PC-9 (cell line): ENCODE measurements at regions not wholly inside any gene's neighbourhood (a gene's known extent, or its start where the extent isn't known, plus 50 kb on each side); places are given as distances from the start of the nearest gene placed in this dataset.

Experiments used
- BruUV-seq: library from RNA; stranded (reverse); fragments of 400-500 nt; replicated peaks from 2 replicates; lab custom pipeline; 2021; lab: Mats Ljungman, UMichigan
- CTCF ChIA-PET: fragments of 300-600 bp; sonication (Branson Sonifier 250); formaldehyde crosslinking; loops from one replicate; lab custom pipeline; 2022; ENCODE audit warnings: antibody characterized with exemption; lab: Charles Lee
- POLR2A ChIA-PET: fragments of 300-600 bp; sonication (Branson Sonifier 250); formaldehyde crosslinking; loops from one replicate; lab custom pipeline; 2022; ENCODE audit warnings: antibody characterized with exemption; ENCODE audit not compliant: unreplicated experiment; lab: Charles Lee
- DNase-seq, 2 experiments: peaks; one replicate each; pipeline versions ENCODE4 v3.0.0 to v3.0.0-alpha.2; 2015 to 2022; ENCODE audit warnings: mixed read lengths in 1 of 2
- H2AFZ ChIP-seq: fragments of 200-600 bp; sonication (generic); 2 replicates; pipeline ENCODE4 v1.8.1; 2017; ENCODE audit warnings: antibody characterized with exemption
- H3F3A ChIP-seq: fragments of 200-600 bp; sonication (generic); 2 replicates; pipeline ENCODE4 v1.8.1; 2017; ENCODE audit warnings: antibody characterized with exemption, mild to moderate bottlenecking, low read depth; ENCODE audit not compliant: insufficient read depth
- H3K27ac ChIP-seq: fragments of 200-600 bp; sonication (generic); 2 replicates; pipeline ENCODE4 v1.6.1; 2016; ENCODE audit warnings: mixed run types
- H3K27me3 ChIP-seq: fragments of 200-600 bp; sonication (generic); 2 replicates; pipeline ENCODE4 v1.6.1; 2016; ENCODE audit warnings: low read depth, mixed run types; ENCODE audit not compliant: insufficient read depth
- H3K36me3 ChIP-seq: fragments of 200-600 bp; sonication (generic); 2 replicates; pipeline ENCODE4 v1.6.1; 2016; ENCODE audit warnings: low read depth, mixed run types
- H3K4me1 ChIP-seq: fragments of 200-600 bp; sonication (generic); replicated peaks from 2 replicates; pipeline ENCODE4 v1.6.1; 2016; ENCODE audit warnings: mixed run types; ENCODE audit not compliant: insufficient read depth
- H3K4me2 ChIP-seq: fragments of 200-600 bp; sonication (generic); 2 replicates; pipeline ENCODE4 v1.6.1; 2017; ENCODE audit warnings: mixed run types
- H3K4me3 ChIP-seq: fragments of 200-600 bp; sonication (generic); 2 replicates; pipeline ENCODE4 v1.6.1; 2016; ENCODE audit warnings: mixed run types
- H3K79me2 ChIP-seq: fragments of 200-600 bp; sonication (generic); 2 replicates; pipeline ENCODE4 v1.6.1; 2017; ENCODE audit warnings: low read depth, mixed run types
- H3K9me2 ChIP-seq: fragments of 200-600 bp; sonication (generic); 2 replicates; pipeline ENCODE4 v1.8.1; 2017; ENCODE audit warnings: mild to moderate bottlenecking; ENCODE audit not compliant: insufficient read depth
- H3K9me3 ChIP-seq: fragments of 200-600 bp; sonication (generic); 2 replicates; pipeline ENCODE4 v1.8.1; 2016; ENCODE audit warnings: low read depth; ENCODE audit not compliant: insufficient read depth
- H4K20me1 ChIP-seq: fragments of 200-600 bp; sonication (generic); 2 replicates; pipeline ENCODE4 v1.8.1; 2017; ENCODE audit not compliant: insufficient read depth
- CTCF ChIP-seq: fragments of 200-600 bp; sonication (generic); conservative IDR thresholded peaks from 2 replicates; pipeline ENCODE4 v1.6.1; 2017; ENCODE audit warnings: mixed run types, antibody characterized with exemption, mild to moderate bottlenecking, moderate library complexity
- EZH2 ChIP-seq: fragments of 200-600 bp; sonication (generic); IDR thresholded peaks from 2 replicates; pipeline ENCODE4 v1.8.0; 2017; ENCODE audit warnings: antibody characterized with exemption, low read depth
- intact Hi-C: fragments of 100-400 bp; cut with micrococcal nuclease; formaldehyde crosslinking; loops from one replicate; pipeline ENCODE4 v1.10.0; 2022; ENCODE audit not compliant: unreplicated experiment

DNA sequence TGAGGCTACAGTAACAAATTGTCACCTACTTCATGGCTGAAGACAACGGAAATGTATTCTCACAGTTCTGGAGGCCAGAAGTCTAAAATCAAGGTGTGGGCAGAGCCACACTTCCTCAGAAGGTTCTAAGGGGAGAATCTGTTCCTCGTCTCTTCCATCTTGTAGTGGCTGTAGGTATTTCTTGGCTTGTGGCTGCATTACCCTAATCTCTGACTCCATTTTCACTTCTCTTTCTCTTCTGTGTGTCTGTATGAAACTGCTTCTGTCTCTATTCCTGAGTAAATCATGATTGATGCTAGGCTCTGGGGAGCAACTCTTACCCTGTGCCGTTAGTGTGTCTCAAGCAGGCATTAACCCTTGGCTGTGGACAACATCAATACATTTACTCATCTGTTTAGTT, 164.7 kb downstream of the SQOR start:
- Histone ChIP-seq H3K27ac (no peak overlapping the region), H3K4me2 (no peak overlapping the region), H3K79me2 (no peaks in the 10 kb centered on the region), H3K9me2 (no peaks in the 10 kb centered on the region), H4K20me1 (no peaks in the 10 kb centered on the region), H3K4me1 (no peaks in the 10 kb centered on the region), H3K9me3 (no peaks in the 10 kb centered on the region), H3K27me3 (no peaks in the 10 kb centered on the region), H3K4me3 (no peak overlapping the region), H3K36me3 (no peaks in the 10 kb centered on the region), H3F3A (no peaks in the 10 kb centered on the region), H2AFZ (no peak overlapping the region)
- CTCF ChIA-PET, result no interaction called here
- TF ChIP-seq EZH2, result no peak
- TF ChIP-seq CTCF, result no peak
- no TSS peak for BruUV-seq
- no peak for DNase-seq
- POLR2A ChIA-PET, result no interaction called here
- intact Hi-C loops, result loop anchor here (5.0 to 10.0 kb wide), 3 partner anchors 87 to 485 kb away; no protein-coding TSS in a partner anchor

- no peak overlapping the region for H3K4me3 ChIP-seq
- DNase-seq, result no peak
- no peak overlapping the region for H3K4me2 ChIP-seq
- no peaks in the 10 kb centered on the region for H3K79me2 ChIP-seq
- POLR2A ChIA-PET, result no interaction called here
- no peaks in the 10 kb centered on the region for H3K36me3 ChIP-seq
- TF ChIP-seq CTCF (no peak), EZH2 (no peak)
- H3K9me2 ChIP-seq, result no peaks in the 10 kb centered on the region
- H2AFZ ChIP-seq, result no peak overlapping the region
- no peaks in the 10 kb centered on the region for H3K4me1 ChIP-seq
- H4K20me1 ChIP-seq, result no peaks in the 10 kb centered on the region
- H3F3A ChIP-seq, result no peaks in the 10 kb centered on the region
- H3K27ac ChIP-seq, result no peak overlapping the region
- H3K9me3 ChIP-seq, result no peaks in the 10 kb centered on the region
- no TSS peak for BruUV-seq
- H3K27me3 ChIP-seq, result no peaks in the 10 kb centered on the region
- intact Hi-C loops, result no loop called here
- CTCF ChIA-PET, result no interaction called here
Observed at GRCh38 chr15:45801543-45801942, 166.7 kb downstream of the SQOR start.

DNA sequence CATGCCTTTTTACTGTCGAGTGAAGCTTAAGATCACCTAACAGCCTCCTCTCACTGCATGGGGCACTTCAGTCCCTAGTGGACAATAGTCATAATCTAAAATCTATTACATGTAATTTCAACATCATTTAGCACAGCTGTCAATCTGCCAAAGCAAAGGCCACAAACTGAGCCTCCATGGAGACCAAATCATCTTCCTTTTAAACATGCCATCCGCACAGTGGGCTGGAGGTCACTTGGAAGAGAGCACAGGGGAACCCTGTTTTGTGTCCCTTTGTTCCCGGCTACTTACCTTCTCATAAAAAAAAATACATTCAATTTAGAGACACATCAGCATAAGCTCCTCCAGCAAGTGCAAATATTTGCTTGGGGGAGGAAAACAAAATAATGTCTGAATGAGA, 167.3 kb downstream of the SQOR start:
- Histone ChIP-seq H3K79me2 (no peaks in the 10 kb centered on the region), H4K20me1 (no peaks in the 10 kb centered on the region), H3K36me3 (no peaks in the 10 kb centered on the region), H3K27me3 (no peaks in the 10 kb centered on the region), H2AFZ (no peak overlapping the region), H3K4me2 (no peak overlapping the region), H3K4me1 (no peaks in the 10 kb centered on the region), H3K9me2 (no peaks in the 10 kb centered on the region), H3K4me3 (no peak overlapping the region), H3K27ac (no peak overlapping the region), H3F3A (no peaks in the 10 kb centered on the region), H3K9me3 (no peaks in the 10 kb centered on the region)
- no peak for DNase-seq
- TF ChIP-seq EZH2, result no peak
- TF ChIP-seq CTCF, result no peak
- POLR2A ChIA-PET, result no interaction called here
- intact Hi-C loops, result no loop called here
- CTCF ChIA-PET, result no interaction called here
- BruUV-seq, result no TSS peak
